ENCODE measurements at regions not wholly inside any gene's neighbourhood (a gene's known extent, or its start where the extent isn't known, plus 50 kb on each side); places are given as distances from the start of the nearest gene placed in this dataset.

GRCh38 chr13:47588676-47589075 is 412.4 kb downstream of the SUCLA2 start:
- TF ChIP-seq, protein P1, sequence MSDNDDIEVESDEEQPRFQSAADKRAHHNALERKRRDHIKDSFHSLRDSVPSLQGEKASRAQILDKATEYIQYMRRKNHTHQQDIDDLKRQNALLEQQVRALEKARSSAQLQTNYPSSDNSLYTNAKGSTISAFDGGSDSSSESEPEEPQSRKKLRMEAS (IDR thresholded peaks at IDR 0.05), result no peak
- TF ChIP-seq EGR1 (IDR thresholded peaks at IDR 0.05; ENCODE audit: low read depth in 2 of 2) (no peak), TAF1 (conservative IDR thresholded peaks at IDR 0.05) (no peak)
- TF ChIP-seq, protein P2, sequence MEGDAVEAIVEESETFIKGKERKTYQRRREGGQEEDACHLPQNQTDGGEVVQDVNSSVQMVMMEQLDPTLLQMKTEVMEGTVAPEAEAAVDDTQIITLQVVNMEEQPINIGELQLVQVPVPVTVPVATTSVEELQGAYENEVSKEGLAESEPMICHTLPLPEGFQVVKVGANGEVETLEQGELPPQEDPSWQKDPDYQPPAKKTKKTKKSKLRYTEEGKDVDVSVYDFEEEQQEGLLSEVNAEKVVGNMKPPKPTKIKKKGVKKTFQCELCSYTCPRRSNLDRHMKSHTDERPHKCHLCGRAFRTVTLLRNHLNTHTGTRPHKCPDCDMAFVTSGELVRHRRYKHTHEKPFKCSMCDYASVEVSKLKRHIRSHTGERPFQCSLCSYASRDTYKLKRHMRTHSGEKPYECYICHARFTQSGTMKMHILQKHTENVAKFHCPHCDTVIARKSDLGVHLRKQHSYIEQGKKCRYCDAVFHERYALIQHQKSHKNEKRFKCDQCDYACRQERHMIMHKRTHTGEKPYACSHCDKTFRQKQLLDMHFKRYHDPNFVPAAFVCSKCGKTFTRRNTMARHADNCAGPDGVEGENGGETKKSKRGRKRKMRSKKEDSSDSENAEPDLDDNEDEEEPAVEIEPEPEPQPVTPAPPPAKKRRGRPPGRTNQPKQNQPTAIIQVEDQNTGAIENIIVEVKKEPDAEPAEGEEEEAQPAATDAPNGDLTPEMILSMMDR (IDR thresholded peaks at IDR 0.05; ENCODE audit: low read depth, low read length, missing input control), result no peak
- TF ChIP-seq, protein P3, sequence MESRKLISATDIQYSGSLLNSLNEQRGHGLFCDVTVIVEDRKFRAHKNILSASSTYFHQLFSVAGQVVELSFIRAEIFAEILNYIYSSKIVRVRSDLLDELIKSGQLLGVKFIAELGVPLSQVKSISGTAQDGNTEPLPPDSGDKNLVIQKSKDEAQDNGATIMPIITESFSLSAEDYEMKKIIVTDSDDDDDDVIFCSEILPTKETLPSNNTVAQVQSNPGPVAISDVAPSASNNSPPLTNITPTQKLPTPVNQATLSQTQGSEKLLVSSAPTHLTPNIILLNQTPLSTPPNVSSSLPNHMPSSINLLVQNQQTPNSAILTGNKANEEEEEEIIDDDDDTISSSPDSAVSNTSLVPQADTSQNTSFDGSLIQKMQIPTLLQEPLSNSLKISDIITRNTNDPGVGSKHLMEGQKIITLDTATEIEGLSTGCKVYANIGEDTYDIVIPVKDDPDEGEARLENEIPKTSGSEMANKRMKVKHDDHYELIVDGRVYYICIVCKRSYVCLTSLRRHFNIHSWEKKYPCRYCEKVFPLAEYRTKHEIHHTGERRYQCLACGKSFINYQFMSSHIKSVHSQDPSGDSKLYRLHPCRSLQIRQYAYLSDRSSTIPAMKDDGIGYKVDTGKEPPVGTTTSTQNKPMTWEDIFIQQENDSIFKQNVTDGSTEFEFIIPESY (IDR thresholded peaks at IDR 0.05), result no peak
